HCT116 (cell line): ENCODE measurements at regions not wholly inside any gene's neighbourhood (a gene's known extent, or its start where the extent isn't known, plus 50 kb on each side); places are given as distances from the start of the nearest gene placed in this dataset.

Experiments
- ATAC-seq: fragments of 200-7000 bp; cut with Tn5 transposase; 2 replicates; pipeline ENCODE4 v1.9.1; 2020; ENCODE audit warnings: mild to moderate bottlenecking, moderate library complexity
- BruUV-seq: library from RNA; stranded (reverse); fragments of 400-500 nt; replicated peaks from 2 replicates; lab custom pipeline; 2021; lab: Mats Ljungman, UMichigan
- CTCF ChIA-PET: fragments of 300-600 bp; sonication (Branson Sonifier 250); formaldehyde crosslinking; loops from one replicate; lab custom pipeline; 2021; ENCODE audit warnings: antibody characterized with exemption; lab: Charles Lee
- POLR2A ChIA-PET: fragments of 300-600, 350-600 bp; sonication (Branson Sonifier 250); formaldehyde crosslinking; loops from one replicate; lab custom pipeline; 2021; ENCODE audit warnings: antibody characterized with exemption; lab: Charles Lee
- RAD21 ChIA-PET, 2 experiments: fragments of 300-600 bp; sonication (Branson Sonifier 250); formaldehyde crosslinking; loops; one replicate each; lab custom pipeline; 2023; ENCODE audit warnings: low total read pairs in 2 of 2; ENCODE audit not compliant: uncharacterized antibody in 2 of 2, unreplicated experiment in 2 of 2, low non-redundant PET in 1 of 2; lab: Charles Lee
- DNase-seq: peaks from one replicate; pipeline ENCODE4 v3.0.0-alpha.2; 2010; ENCODE audit warnings: low read depth, low spot score
- H2AFZ ChIP-seq: fragments of 200-600 bp; shearing (Covaris generic), sonication (generic); 2 replicates; pipeline ENCODE4 v1.6.1; 2017; ENCODE audit warnings: low read depth, mixed run types, mixed read lengths, antibody characterized with exemption, low read length; ENCODE audit not compliant: poor library complexity, severe bottlenecking
- H3K27ac ChIP-seq: 2 replicates; pipeline ENCODE4 v1.5.1; 2012; ENCODE audit warnings: low read depth, low read length
- H3K27me3 ChIP-seq: fragments of 200-600 bp; sonication (generic); 2 replicates; pipeline ENCODE4 v1.6.1; 2016; ENCODE audit warnings: mixed run types, low read length, mixed read lengths; ENCODE audit not compliant: insufficient read depth
- H3K36me3 ChIP-seq, 2 experiments: fragments of 200-500 bp in 1 of 2; fragments of 200-600 bp in 1 of 2; sonication (Bioruptor generic) in 1 of 2; sonication (generic) in 1 of 2; 2 replicates each; pipeline versions ENCODE4 v1.5.1 to v1.6.1; 2014 to 2016; ENCODE audit warnings: low read length in 2 of 2, inconsistent platforms in 1 of 2, mixed read lengths in 1 of 2, mixed run types in 1 of 2; ENCODE audit not compliant: insufficient read depth in 2 of 2, control insufficient read depth in 1 of 2
- H3K4me1 ChIP-seq, 2 experiments: fragments of 200-600 bp in 1 of 2; sonication (generic) in 1 of 2; 2 replicates each; pipeline versions ENCODE4 v1.5.1 to v1.6.1; 2012 to 2017; ENCODE audit warnings: low read length in 2 of 2, inconsistent platforms in 1 of 2, mild to moderate bottlenecking in 1 of 2, mixed read lengths in 1 of 2, mixed run types in 1 of 2, moderate library complexity in 1 of 2; ENCODE audit not compliant: insufficient read depth in 2 of 2, control insufficient read depth in 1 of 2
- H3K4me2 ChIP-seq: fragments of 200-600 bp; sonication (generic); 2 replicates; pipeline ENCODE4 v1.6.1; 2017; ENCODE audit warnings: mixed run types, low read length, mixed read lengths
- H3K4me3 ChIP-seq, 2 experiments: fragments of 200-600 bp in 1 of 2; sonication (generic) in 1 of 2; replicated peaks in 1 of 2; 2 replicates each; pipeline ENCODE4 v1.5.1; 2011 to 2016; ENCODE audit warnings: low read length in 2 of 2, control low read depth in 1 of 2, low read depth in 1 of 2, mild to moderate bottlenecking in 1 of 2, mixed read lengths in 1 of 2, mixed run types in 1 of 2
- H3K79me2 ChIP-seq: fragments of 200-600 bp; sonication (generic); 2 replicates; pipeline ENCODE4 v1.6.1; 2017; ENCODE audit warnings: mild to moderate bottlenecking, mixed run types, low read length, moderate library complexity, mixed read lengths; ENCODE audit not compliant: insufficient read depth
- H3K9ac ChIP-seq: fragments of 200-600 bp; sonication (generic); 2 replicates; pipeline ENCODE4 v1.6.1; 2016; ENCODE audit warnings: low read length, mixed read lengths
- H3K9me2 ChIP-seq: fragments of 200-600 bp; sonication (generic), shearing (Covaris generic); 2 replicates; pipeline ENCODE4 v1.6.1; 2017; ENCODE audit warnings: mixed run types, mild to moderate bottlenecking, moderate library complexity; ENCODE audit not compliant: insufficient read depth
- H3K9me3 ChIP-seq, 2 experiments: fragments of 200-500 bp in 1 of 2; fragments of 200-600 bp in 1 of 2; sonication (Bioruptor generic) in 1 of 2; sonication (generic) in 1 of 2; 2 replicates each; pipeline ENCODE4 v1.6.1; 2014 to 2017; ENCODE audit warnings: low read length in 2 of 2, mixed read lengths in 2 of 2, inconsistent platforms in 1 of 2, low read depth in 1 of 2, mild to moderate bottlenecking in 1 of 2, mixed run types in 1 of 2, moderate library complexity in 1 of 2; ENCODE audit not compliant: control insufficient read depth in 1 of 2, insufficient read depth in 1 of 2
- H4K20me1 ChIP-seq: fragments of 200-600 bp; sonication (generic), shearing (Covaris generic); 2 replicates; pipeline ENCODE4 v1.6.1; 2017; ENCODE audit warnings: mixed run types, mild to moderate bottlenecking, moderate library complexity; ENCODE audit not compliant: insufficient read depth
- ATF3 ChIP-seq: IDR thresholded peaks from 2 replicates; pipeline ENCODE4 v1.6.1; 2012
- CBX3 ChIP-seq: IDR thresholded peaks from 2 replicates; pipeline ENCODE4 v1.6.1; 2012; ENCODE audit warnings: low read depth
- CEBPB ChIP-seq: IDR thresholded peaks from 2 replicates; pipeline ENCODE4 v1.6.1; 2012; ENCODE audit warnings: low read depth
- CTCF ChIP-seq, 3 experiments: fragments of 200-600 bp in 1 of 3; sonication (generic) in 1 of 3; IDR thresholded peaks in 2 of 3; conservative IDR thresholded peaks in 1 of 3; 2 replicates each; pipeline ENCODE4 v1.5.1; 2012 to 2017; ENCODE audit warnings: low read depth in 2 of 3, low read length in 2 of 3, antibody characterized with exemption in 1 of 3, borderline replicate concordance in 1 of 3, control low read depth in 1 of 3, mild to moderate bottlenecking in 1 of 3, mixed read lengths in 1 of 3, mixed run types in 1 of 3, moderate library complexity in 1 of 3; ENCODE audit not compliant: insufficient read depth in 1 of 3
- ELF1 ChIP-seq: IDR thresholded peaks from 2 replicates; pipeline ENCODE4 v1.6.1; 2012; ENCODE audit warnings: low read depth, borderline replicate concordance
- EZH2 ChIP-seq: fragments of 200-600 bp; sonication (generic); IDR thresholded peaks from 2 replicates; pipeline ENCODE4 v1.6.1; 2017; ENCODE audit warnings: antibody characterized with exemption, mixed run types
- EZH2phosphoT487 ChIP-seq: fragments of 200-600 bp; IDR thresholded peaks from 2 replicates; pipeline ENCODE4 v1.6.1; 2018; ENCODE audit warnings: antibody characterized with exemption, borderline replicate concordance
- FOSL1 ChIP-seq: IDR thresholded peaks from 2 replicates; pipeline ENCODE4 v1.6.1; 2012; ENCODE audit warnings: low read depth
- JUND ChIP-seq: IDR thresholded peaks from 2 replicates; pipeline ENCODE4 v1.6.1; 2012
- POLR2AphosphoS5 ChIP-seq: IDR thresholded peaks from 2 replicates; pipeline ENCODE4 v1.6.1; 2011; ENCODE audit warnings: mild to moderate bottlenecking, low read depth, low read length, moderate library complexity
- RAD21 ChIP-seq: IDR thresholded peaks from 2 replicates; pipeline ENCODE4 v1.6.1; 2012; ENCODE audit warnings: low read depth, mild to moderate bottlenecking
- SIN3A ChIP-seq: IDR thresholded peaks from 2 replicates; pipeline ENCODE4 v1.6.1; 2012; ENCODE audit warnings: low read depth
- SP1 ChIP-seq: IDR thresholded peaks from 2 replicates; pipeline ENCODE4 v1.6.1; 2012; ENCODE audit warnings: low read depth
- SRF ChIP-seq: IDR thresholded peaks from 2 replicates; pipeline ENCODE4 v1.6.1; 2012; ENCODE audit warnings: low read depth
- TCF7L2 ChIP-seq: IDR thresholded peaks from 2 replicates; pipeline ENCODE4 v1.7.0; 2011; ENCODE audit warnings: borderline replicate concordance, inconsistent platforms; ENCODE audit not compliant: insufficient read depth, insufficient read length; ENCODE audit errors: extremely low read depth
- ZBTB33 ChIP-seq: IDR thresholded peaks from 2 replicates; pipeline ENCODE4 v1.6.1; 2011; ENCODE audit warnings: mild to moderate bottlenecking, low read length, moderate library complexity; ENCODE audit not compliant: insufficient replicate concordance; ENCODE audit errors: extremely low read depth
- ZFX ChIP-seq: fragments of 450-650 bp; IDR thresholded peaks from 2 replicates; pipeline ENCODE4 v1.6.1; 2017
- ZNF274 ChIP-seq: fragments of 200-500 bp; sonication (Bioruptor generic); IDR thresholded peaks from 2 replicates; pipeline ENCODE4 v1.6.1; 2014; ENCODE audit warnings: mild to moderate bottlenecking, low read depth, low read length, inconsistent platforms
- intact Hi-C: fragments of 100-400 bp; cut with micrococcal nuclease; formaldehyde crosslinking; loops from 2 replicates; pipeline ENCODE4 v1.10.0; 2022
- TF ChIP-seq, protein P1 (sequence below): IDR thresholded peaks from 2 replicates; pipeline ENCODE4 v1.6.1; 2012; ENCODE audit warnings: low read depth

GRCh38 chr1:149846593-149847466, 52.5 kb upstream of the BOLA1 start:
- TF ChIP-seq ZFX = no peak
- no peak for TF ChIP-seq EZH2
- TF ChIP-seq SRF = no peak
- TF ChIP-seq POLR2AphosphoS5 = no peak
- TF ChIP-seq ZBTB33 = no peak
- TF ChIP-seq SIN3A = no peak
- no peak for TF ChIP-seq ZNF274
- no peak for TF ChIP-seq SP1
- no peak for TF ChIP-seq CEBPB
- no peak for TF ChIP-seq ELF1
- no peak for TF ChIP-seq EZH2phosphoT487
- no peak for TF ChIP-seq CBX3
- TF ChIP-seq RAD21 = no peak
- TF ChIP-seq ATF3 = no peak
- no peak for TF ChIP-seq JUND
- TF ChIP-seq, protein P1, sequence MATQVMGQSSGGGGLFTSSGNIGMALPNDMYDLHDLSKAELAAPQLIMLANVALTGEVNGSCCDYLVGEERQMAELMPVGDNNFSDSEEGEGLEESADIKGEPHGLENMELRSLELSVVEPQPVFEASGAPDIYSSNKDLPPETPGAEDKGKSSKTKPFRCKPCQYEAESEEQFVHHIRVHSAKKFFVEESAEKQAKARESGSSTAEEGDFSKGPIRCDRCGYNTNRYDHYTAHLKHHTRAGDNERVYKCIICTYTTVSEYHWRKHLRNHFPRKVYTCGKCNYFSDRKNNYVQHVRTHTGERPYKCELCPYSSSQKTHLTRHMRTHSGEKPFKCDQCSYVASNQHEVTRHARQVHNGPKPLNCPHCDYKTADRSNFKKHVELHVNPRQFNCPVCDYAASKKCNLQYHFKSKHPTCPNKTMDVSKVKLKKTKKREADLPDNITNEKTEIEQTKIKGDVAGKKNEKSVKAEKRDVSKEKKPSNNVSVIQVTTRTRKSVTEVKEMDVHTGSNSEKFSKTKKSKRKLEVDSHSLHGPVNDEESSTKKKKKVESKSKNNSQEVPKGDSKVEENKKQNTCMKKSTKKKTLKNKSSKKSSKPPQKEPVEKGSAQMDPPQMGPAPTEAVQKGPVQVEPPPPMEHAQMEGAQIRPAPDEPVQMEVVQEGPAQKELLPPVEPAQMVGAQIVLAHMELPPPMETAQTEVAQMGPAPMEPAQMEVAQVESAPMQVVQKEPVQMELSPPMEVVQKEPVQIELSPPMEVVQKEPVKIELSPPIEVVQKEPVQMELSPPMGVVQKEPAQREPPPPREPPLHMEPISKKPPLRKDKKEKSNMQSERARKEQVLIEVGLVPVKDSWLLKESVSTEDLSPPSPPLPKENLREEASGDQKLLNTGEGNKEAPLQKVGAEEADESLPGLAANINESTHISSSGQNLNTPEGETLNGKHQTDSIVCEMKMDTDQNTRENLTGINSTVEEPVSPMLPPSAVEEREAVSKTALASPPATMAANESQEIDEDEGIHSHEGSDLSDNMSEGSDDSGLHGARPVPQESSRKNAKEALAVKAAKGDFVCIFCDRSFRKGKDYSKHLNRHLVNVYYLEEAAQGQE = no peak
- TF ChIP-seq TCF7L2 = no peak
- TF ChIP-seq CTCF (IDR thresholded peaks at IDR 0.05 in 2 of 3, conservative IDR thresholded peaks at IDR 0.05 in 1 of 3; ENCODE audit: borderline replicate concordance in 1 of 3, insufficient read depth in 1 of 3, low read depth in 2 of 3, low read length in 2 of 3) = no peak
- TF ChIP-seq FOSL1 = no peak
- H3K4me1 ChIP-seq = peaks cover 36 to 56% of the 10 kb centered on the region in 2 experiments
- H4K20me1 ChIP-seq = no peaks in the 10 kb centered on the region
- CTCF ChIA-PET = no interaction called here
- ATAC-seq (no peak), DNase-seq (no peak)
- POLR2A ChIA-PET = interaction anchor here (1.9 kb wide), 1 partner anchor 41 kb away, joined by 5 read pairs; a partner anchor contains a TSS
- H3K27me3 ChIP-seq = no peaks in the 10 kb centered on the region
- peak overlapping the region; percentile 79 for H3K4me2 ChIP-seq
- peaks cover 0 to 3% of the 10 kb centered on the region in 2 experiments; a peak in 2 of 4 replicates for H3K36me3 ChIP-seq
- H3K9me2 ChIP-seq = no peaks in the 10 kb centered on the region
- no peak overlapping the region for H2AFZ ChIP-seq
- H3K9me3 ChIP-seq = no peaks in the 10 kb centered on the region
- H3K79me2 ChIP-seq = peaks cover 67% of the 10 kb centered on the region
- no peak overlapping the region for H3K4me3 ChIP-seq
- peak overlapping the region; percentile 86; the same call in 1 of the 2 replicates for H3K27ac ChIP-seq
- intact Hi-C loops = no loop called here
- RAD21 ChIA-PET = no interaction called here
- BruUV-seq = no TSS peak
- 0 out of 2 replicates have a peak overlapping the region, but pooled peaks have one; percentile 28 for H3K9ac ChIP-seq
